ENCODE measurements at regions not wholly inside any gene's neighbourhood (a gene's known extent, or its start where the extent isn't known, plus 50 kb on each side); places are given as distances from the start of the nearest gene placed in this dataset.

DNA sequence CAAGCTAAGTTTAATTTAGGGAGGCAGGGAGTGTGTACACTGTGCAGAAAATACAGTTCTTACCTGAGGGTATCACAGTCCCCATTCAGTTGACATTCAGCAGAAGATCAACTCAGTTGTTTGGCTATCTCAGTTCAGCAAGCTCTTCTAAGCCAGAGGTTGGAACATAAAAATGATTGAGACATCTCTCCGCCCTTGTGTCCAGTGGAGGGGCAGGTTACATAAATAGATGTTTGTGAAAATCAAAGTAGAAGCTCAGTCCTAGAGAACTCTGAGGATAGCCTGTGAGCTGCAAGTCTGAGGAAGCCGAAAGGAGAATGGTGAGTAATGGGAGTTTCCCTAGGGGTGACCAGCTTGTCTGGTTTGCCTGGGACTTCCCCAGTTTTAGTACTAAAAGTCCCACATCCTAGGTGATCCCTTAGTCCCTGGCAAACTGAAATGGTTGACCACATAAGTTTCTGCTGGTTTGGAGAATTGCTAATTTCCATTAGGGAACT lies 251.4 kb upstream of the ATP2B1 start (continued):
- TF ChIP-seq, protein P1, sequence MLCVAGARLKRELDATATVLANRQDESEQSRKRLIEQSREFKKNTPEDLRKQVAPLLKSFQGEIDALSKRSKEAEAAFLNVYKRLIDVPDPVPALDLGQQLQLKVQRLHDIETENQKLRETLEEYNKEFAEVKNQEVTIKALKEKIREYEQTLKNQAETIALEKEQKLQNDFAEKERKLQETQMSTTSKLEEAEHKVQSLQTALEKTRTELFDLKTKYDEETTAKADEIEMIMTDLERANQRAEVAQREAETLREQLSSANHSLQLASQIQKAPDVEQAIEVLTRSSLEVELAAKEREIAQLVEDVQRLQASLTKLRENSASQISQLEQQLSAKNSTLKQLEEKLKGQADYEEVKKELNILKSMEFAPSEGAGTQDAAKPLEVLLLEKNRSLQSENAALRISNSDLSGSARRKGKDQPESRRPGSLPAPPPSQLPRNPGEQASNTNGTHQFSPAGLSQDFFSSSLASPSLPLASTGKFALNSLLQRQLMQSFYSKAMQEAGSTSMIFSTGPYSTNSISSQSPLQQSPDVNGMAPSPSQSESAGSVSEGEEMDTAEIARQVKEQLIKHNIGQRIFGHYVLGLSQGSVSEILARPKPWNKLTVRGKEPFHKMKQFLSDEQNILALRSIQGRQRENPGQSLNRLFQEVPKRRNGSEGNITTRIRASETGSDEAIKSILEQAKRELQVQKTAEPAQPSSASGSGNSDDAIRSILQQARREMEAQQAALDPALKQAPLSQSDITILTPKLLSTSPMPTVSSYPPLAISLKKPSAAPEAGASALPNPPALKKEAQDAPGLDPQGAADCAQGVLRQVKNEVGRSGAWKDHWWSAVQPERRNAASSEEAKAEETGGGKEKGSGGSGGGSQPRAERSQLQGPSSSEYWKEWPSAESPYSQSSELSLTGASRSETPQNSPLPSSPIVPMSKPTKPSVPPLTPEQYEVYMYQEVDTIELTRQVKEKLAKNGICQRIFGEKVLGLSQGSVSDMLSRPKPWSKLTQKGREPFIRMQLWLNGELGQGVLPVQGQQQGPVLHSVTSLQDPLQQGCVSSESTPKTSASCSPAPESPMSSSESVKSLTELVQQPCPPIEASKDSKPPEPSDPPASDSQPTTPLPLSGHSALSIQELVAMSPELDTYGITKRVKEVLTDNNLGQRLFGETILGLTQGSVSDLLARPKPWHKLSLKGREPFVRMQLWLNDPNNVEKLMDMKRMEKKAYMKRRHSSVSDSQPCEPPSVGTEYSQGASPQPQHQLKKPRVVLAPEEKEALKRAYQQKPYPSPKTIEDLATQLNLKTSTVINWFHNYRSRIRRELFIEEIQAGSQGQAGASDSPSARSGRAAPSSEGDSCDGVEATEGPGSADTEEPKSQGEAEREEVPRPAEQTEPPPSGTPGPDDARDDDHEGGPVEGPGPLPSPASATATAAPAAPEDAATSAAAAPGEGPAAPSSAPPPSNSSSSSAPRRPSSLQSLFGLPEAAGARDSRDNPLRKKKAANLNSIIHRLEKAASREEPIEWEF (IDR thresholded peaks at IDR 0.05; ENCODE audit: insufficient replicate concordance, low read depth, low read length), result no peak
- TF ChIP-seq, protein P2, sequence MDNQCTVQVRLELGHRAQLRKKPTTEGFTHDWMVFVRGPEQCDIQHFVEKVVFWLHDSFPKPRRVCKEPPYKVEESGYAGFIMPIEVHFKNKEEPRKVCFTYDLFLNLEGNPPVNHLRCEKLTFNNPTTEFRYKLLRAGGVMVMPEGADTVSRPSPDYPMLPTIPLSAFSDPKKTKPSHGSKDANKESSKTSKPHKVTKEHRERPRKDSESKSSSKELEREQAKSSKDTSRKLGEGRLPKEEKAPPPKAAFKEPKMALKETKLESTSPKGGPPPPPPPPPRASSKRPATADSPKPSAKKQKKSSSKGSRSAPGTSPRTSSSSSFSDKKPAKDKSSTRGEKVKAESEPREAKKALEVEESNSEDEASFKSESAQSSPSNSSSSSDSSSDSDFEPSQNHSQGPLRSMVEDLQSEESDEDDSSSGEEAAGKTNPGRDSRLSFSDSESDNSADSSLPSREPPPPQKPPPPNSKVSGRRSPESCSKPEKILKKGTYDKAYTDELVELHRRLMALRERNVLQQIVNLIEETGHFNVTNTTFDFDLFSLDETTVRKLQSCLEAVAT (IDR thresholded peaks at IDR 0.05), result no peak
- TF ChIP-seq IKZF1 (conservative IDR thresholded peaks at IDR 0.05) (peak; percentile 95), PAX8 (IDR thresholded peaks at IDR 0.05) (no peak), TCF3 (IDR thresholded peaks at IDR 0.05; ENCODE audit: borderline replicate concordance, insufficient read depth, low read depth, low read length) (no peak), TBL1XR1 (IDR thresholded peaks at IDR 0.05; ENCODE audit: low read depth, low read length) (no peak), NBN (IDR thresholded peaks at IDR 0.05) (0 out of 2 replicates have a peak, but pooled peaks have one; percentile 25), HDAC6 (IDR thresholded peaks at IDR 0.05; ENCODE audit: unreplicated experiment) (no peak), NFXL1 (IDR thresholded peaks at IDR 0.05; ENCODE audit: borderline replicate concordance) (no peak), PML (IDR thresholded peaks at IDR 0.05; ENCODE audit: low read length) (no peak), RAD21 (IDR thresholded peaks at IDR 0.05; ENCODE audit: insufficient read depth, low read depth, low read length) (no peak), RCOR1 (conservative IDR thresholded peaks at IDR 0.05; ENCODE audit: low read depth, low read length) (no peak), SREBF2 (IDR thresholded peaks at IDR 0.05; ENCODE audit: low read length) (no peak), IRF5 (IDR thresholded peaks at IDR 0.05; ENCODE audit: borderline replicate concordance) (no peak), HDGF (IDR thresholded peaks at IDR 0.05) (no peak)
- TF ChIP-seq, protein P3, sequence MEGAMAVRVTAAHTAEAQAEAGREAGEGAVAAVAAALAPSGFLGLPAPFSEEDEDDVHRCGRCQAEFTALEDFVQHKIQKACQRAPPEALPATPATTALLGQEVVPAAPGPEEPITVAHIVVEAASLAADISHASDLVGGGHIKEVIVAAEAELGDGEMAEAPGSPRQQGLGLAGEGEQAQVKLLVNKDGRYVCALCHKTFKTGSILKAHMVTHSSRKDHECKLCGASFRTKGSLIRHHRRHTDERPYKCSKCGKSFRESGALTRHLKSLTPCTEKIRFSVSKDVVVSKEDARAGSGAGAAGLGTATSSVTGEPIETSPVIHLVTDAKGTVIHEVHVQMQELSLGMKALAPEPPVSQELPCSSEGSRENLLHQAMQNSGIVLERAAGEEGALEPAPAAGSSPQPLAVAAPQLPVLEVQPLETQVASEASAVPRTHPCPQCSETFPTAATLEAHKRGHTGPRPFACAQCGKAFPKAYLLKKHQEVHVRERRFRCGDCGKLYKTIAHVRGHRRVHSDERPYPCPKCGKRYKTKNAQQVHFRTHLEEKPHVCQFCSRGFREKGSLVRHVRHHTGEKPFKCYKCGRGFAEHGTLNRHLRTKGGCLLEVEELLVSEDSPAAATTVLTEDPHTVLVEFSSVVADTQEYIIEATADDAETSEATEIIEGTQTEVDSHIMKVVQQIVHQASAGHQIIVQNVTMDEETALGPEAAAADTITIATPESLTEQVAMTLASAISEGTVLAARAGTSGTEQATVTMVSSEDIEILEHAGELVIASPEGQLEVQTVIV (IDR thresholded peaks at IDR 0.05; ENCODE audit: borderline replicate concordance, partially characterized antibody), result no peak
- TF ChIP-seq, protein P4, sequence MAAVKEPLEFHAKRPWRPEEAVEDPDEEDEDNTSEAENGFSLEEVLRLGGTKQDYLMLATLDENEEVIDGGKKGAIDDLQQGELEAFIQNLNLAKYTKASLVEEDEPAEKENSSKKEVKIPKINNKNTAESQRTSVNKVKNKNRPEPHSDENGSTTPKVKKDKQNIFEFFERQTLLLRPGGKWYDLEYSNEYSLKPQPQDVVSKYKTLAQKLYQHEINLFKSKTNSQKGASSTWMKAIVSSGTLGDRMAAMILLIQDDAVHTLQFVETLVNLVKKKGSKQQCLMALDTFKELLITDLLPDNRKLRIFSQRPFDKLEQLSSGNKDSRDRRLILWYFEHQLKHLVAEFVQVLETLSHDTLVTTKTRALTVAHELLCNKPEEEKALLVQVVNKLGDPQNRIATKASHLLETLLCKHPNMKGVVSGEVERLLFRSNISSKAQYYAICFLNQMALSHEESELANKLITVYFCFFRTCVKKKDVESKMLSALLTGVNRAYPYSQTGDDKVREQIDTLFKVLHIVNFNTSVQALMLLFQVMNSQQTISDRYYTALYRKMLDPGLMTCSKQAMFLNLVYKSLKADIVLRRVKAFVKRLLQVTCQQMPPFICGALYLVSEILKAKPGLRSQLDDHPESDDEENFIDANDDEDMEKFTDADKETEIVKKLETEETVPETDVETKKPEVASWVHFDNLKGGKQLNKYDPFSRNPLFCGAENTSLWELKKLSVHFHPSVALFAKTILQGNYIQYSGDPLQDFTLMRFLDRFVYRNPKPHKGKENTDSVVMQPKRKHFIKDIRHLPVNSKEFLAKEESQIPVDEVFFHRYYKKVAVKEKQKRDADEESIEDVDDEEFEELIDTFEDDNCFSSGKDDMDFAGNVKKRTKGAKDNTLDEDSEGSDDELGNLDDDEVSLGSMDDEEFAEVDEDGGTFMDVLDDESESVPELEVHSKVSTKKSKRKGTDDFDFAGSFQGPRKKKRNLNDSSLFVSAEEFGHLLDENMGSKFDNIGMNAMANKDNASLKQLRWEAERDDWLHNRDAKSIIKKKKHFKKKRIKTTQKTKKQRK (IDR thresholded peaks at IDR 0.05; ENCODE audit: low read depth, low read length), result no peak

Data from GM12878 (cell line).